ENCODE measurements at regions not wholly inside any gene's neighbourhood (a gene's known extent, or its start where the extent isn't known, plus 50 kb on each side); places are given as distances from the start of the nearest gene placed in this dataset.
"Not testable (repeated sequence)": the region's sequence is repeated elsewhere in the genome, so short reads cannot be mapped to it uniquely, and the experiment has no call there.

- H3K4me3 ChIP-seq (ENCODE audit: low read length), result peak overlapping the region; percentile 37
- peak; percentile 26 for DNase-seq (ENCODE audit: low read depth)
- TF ChIP-seq, protein P1, sequence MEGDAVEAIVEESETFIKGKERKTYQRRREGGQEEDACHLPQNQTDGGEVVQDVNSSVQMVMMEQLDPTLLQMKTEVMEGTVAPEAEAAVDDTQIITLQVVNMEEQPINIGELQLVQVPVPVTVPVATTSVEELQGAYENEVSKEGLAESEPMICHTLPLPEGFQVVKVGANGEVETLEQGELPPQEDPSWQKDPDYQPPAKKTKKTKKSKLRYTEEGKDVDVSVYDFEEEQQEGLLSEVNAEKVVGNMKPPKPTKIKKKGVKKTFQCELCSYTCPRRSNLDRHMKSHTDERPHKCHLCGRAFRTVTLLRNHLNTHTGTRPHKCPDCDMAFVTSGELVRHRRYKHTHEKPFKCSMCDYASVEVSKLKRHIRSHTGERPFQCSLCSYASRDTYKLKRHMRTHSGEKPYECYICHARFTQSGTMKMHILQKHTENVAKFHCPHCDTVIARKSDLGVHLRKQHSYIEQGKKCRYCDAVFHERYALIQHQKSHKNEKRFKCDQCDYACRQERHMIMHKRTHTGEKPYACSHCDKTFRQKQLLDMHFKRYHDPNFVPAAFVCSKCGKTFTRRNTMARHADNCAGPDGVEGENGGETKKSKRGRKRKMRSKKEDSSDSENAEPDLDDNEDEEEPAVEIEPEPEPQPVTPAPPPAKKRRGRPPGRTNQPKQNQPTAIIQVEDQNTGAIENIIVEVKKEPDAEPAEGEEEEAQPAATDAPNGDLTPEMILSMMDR (conservative IDR thresholded peaks at IDR 0.05; ENCODE audit: low read depth, low read length), result no peak
These were observed 277.3 kb upstream of the NR2F2 start for GRCh38 chr15:96053031-96053780.

DNA sequence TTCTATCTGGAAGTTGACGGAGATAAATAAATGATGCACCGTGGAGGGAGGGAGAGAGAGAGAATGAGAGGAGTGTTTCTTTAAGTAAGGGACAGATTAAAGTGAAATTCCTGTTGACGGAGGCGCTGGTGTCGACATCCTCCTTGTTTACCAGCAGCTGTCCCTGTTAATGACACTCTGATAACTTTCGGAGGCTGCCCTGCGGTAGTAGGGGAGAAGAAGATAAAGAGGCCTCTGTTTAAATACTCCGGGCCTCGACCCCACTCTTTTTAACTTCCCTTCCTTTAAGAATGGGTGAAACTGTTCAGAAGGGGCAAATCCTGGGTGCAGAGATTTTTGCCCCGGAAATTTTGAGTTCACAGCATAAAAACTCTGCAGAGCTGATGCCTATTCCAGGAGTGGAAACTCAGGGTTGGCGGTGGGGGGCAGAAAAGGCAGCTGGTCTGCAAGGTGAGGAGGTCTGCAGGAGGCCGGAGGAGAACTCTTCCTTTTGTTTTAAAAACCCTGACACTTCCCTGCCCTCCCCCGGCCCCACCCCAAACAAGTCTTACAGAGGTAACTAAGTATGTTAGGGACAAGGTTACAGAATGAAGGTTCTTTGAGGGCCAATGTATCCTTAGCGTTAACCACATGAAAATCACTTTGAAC, 276.6 kb upstream of the NR2F2 start:
- peak overlapping the region; percentile 37 for H3K4me3 ChIP-seq (ENCODE audit: low read length)
- no peak for DNase-seq (ENCODE audit: low read depth)
- TF ChIP-seq, protein P1 (conservative IDR thresholded peaks at IDR 0.05; ENCODE audit: low read depth, low read length), result no peak

DNA sequence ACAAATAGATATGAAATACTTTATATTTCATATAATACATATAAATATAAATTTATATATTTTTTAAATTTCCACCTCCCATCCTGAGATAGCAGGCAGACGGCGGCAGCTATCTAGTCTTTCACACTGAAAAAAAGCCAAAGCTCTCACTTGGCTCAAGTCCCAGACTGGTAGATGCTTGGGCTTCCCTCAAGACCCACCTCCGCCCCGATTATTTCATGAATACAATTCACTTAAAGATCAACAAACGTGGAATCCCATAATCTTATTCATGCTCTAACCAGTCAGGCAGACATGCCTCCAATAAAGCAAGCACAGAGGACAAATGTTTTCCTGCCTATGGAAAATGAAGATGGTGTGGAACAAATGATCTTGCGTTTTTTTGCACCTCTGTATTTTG, 275.9 kb upstream of the NR2F2 start:
- no peak for DNase-seq (ENCODE audit: low read depth)
- TF ChIP-seq, protein P1 (conservative IDR thresholded peaks at IDR 0.05; ENCODE audit: low read depth, low read length), result no peak
- H3K4me3 ChIP-seq (ENCODE audit: low read length), result no peak overlapping the region

- H3K4me3 ChIP-seq (ENCODE audit: low read length), result no peak overlapping the region
- DNase-seq (ENCODE audit: low read depth), result no peak
- TF ChIP-seq, protein P1 (conservative IDR thresholded peaks at IDR 0.05; ENCODE audit: low read depth, low read length), result no peak
These were observed 272.2 kb upstream of the NR2F2 start for GRCh38 chr15:96058103-96058851.

GRCh38 chr15:96058852-96059103, 271.7 kb upstream of the NR2F2 start:
- not testable (repeated sequence) for H3K4me3 ChIP-seq (ENCODE audit: low read length); DNase-seq (ENCODE audit: low read depth)

- H3K4me3 ChIP-seq (ENCODE audit: low read length); DNase-seq (ENCODE audit: low read depth): not testable (repeated sequence)
These were observed 269.9 kb upstream of the NR2F2 start for GRCh38 chr15:96060591-96060990.

- TF ChIP-seq, protein P1 (conservative IDR thresholded peaks at IDR 0.05; ENCODE audit: low read depth, low read length), result no peak
- H3K4me3 ChIP-seq (ENCODE audit: low read length), result no peak overlapping the region
These were observed 266.1 kb upstream of the NR2F2 start for GRCh38 chr15:96064351-96064756.

GRCh38 chr15:96066126-96066525, 264.4 kb upstream of the NR2F2 start:
- no peak overlapping the region for H3K4me3 ChIP-seq (ENCODE audit: low read length)
- TF ChIP-seq, protein P1 (conservative IDR thresholded peaks at IDR 0.05; ENCODE audit: low read depth, low read length), result no peak
- no peak for DNase-seq (ENCODE audit: low read depth)

More at GRCh38 chr15:96064351-96064756, 266.1 kb upstream of the NR2F2 start:
- DNase-seq (ENCODE audit: low read depth), result peak; percentile 46
